ENCODE measurements at regions not wholly inside any gene's neighbourhood (a gene's known extent, or its start where the extent isn't known, plus 50 kb on each side); places are given as distances from the start of the nearest gene placed in this dataset.

- TF ChIP-seq CTCF (IDR thresholded peaks at IDR 0.05; ENCODE audit: low read depth, low read length) = no peak
- DNase-seq (ENCODE audit: low read depth, low spot score) = no peak
- H3K27me3 ChIP-seq (ENCODE audit: control insufficient read depth, insufficient read depth, low read length) = no peaks in the 10 kb centered on the region
- H3K9me3 ChIP-seq (ENCODE audit: control insufficient read depth, insufficient read depth, low read length) = no peaks in the 10 kb centered on the region
- ChIA-PET CTCF (no interaction called here), POLR2A (no interaction called here)
- no peak overlapping the region for H3K4me3 ChIP-seq (ENCODE audit: low read depth, low read length)
- H3K27ac ChIP-seq (ENCODE audit: low read depth, low read length) = no peak overlapping the region
Measured at GRCh38 chr3:25110642-25111041, 317.4 kb upstream of the RARB start.

GRCh38 chr3:25113891-25114290, 314.2 kb upstream of the RARB start:
- no peak for TF ChIP-seq CTCF (IDR thresholded peaks at IDR 0.05; ENCODE audit: low read depth, low read length)
- DNase-seq (ENCODE audit: low read depth, low spot score) = no peak
- CTCF ChIA-PET = no interaction called here
- H3K27ac ChIP-seq (ENCODE audit: low read depth, low read length) = no peak overlapping the region
- H3K27me3 ChIP-seq (ENCODE audit: control insufficient read depth, insufficient read depth, low read length) = no peaks in the 10 kb centered on the region
- no peak overlapping the region for H3K4me3 ChIP-seq (ENCODE audit: low read depth, low read length)
- POLR2A ChIA-PET = no interaction called here
- H3K9me3 ChIP-seq (ENCODE audit: control insufficient read depth, insufficient read depth, low read length) = no peaks in the 10 kb centered on the region

- H3K27me3 ChIP-seq (ENCODE audit: control insufficient read depth, insufficient read depth, low read length) = no peaks in the 10 kb centered on the region
- TF ChIP-seq CTCF (IDR thresholded peaks at IDR 0.05; ENCODE audit: low read depth, low read length) = no peak
- DNase-seq (ENCODE audit: low read depth, low spot score) = no peak
- ChIA-PET POLR2A (no interaction called here), CTCF (no interaction called here)
- no peaks in the 10 kb centered on the region for H3K9me3 ChIP-seq (ENCODE audit: control insufficient read depth, insufficient read depth, low read length)
- H3K4me3 ChIP-seq (ENCODE audit: low read depth, low read length) = no peak overlapping the region
- no peak overlapping the region for H3K27ac ChIP-seq (ENCODE audit: low read depth, low read length)
Measured at GRCh38 chr3:25114532-25114931, 313.5 kb upstream of the RARB start.

- ChIA-PET POLR2A (no interaction called here), CTCF (no interaction called here)
Measured at GRCh38 chr3:25117005-25117593, 311.0 kb upstream of the RARB start.

GRCh38 chr3:25119682-25120081, 308.4 kb upstream of the RARB start:
- Histone ChIP-seq H3K27me3 (ENCODE audit: control insufficient read depth, insufficient read depth, low read length) (no peaks in the 10 kb centered on the region), H3K4me3 (ENCODE audit: low read depth, low read length) (no peak overlapping the region), H3K9me3 (ENCODE audit: control insufficient read depth, insufficient read depth, low read length) (no peaks in the 10 kb centered on the region), H3K27ac (ENCODE audit: low read depth, low read length) (no peak overlapping the region)
- POLR2A ChIA-PET = no interaction called here
- DNase-seq (ENCODE audit: low read depth, low spot score) = no peak
- CTCF ChIA-PET = no interaction called here
- TF ChIP-seq CTCF (IDR thresholded peaks at IDR 0.05; ENCODE audit: low read depth, low read length) = no peak

More at GRCh38 chr3:25117005-25117593, 311.0 kb upstream of the RARB start:
- no peak for TF ChIP-seq CTCF (IDR thresholded peaks at IDR 0.05; ENCODE audit: low read depth, low read length)
- H3K27ac ChIP-seq (ENCODE audit: low read depth, low read length) = no peak overlapping the region
- no peaks in the 10 kb centered on the region for H3K27me3 ChIP-seq (ENCODE audit: control insufficient read depth, insufficient read depth, low read length)
- H3K9me3 ChIP-seq (ENCODE audit: control insufficient read depth, insufficient read depth, low read length) = no peaks in the 10 kb centered on the region
- no peak overlapping the region for H3K4me3 ChIP-seq (ENCODE audit: low read depth, low read length)
- DNase-seq (ENCODE audit: low read depth, low spot score) = no peak
